Omental fat pad (tissue), 3 donors: ENCODE measurements at regions not wholly inside any gene's neighbourhood (a gene's known extent, or its start where the extent isn't known, plus 50 kb on each side); places are given as distances from the start of the nearest gene placed in this dataset.
"Not testable (repeated sequence)": the region's sequence is repeated elsewhere in the genome, so short reads cannot be mapped to it uniquely, and the experiment has no call there.

Experiments
- ATAC-seq: fragments of 150-250 bp; one replicate; pipeline ENCODE4 v1.9.1; 2016; ENCODE audit warnings: mild to moderate bottlenecking, moderate library complexity; ENCODE audit not compliant: low FRiP score
- DNase-seq: peaks from one replicate; pipeline ENCODE4 v3.0.0-alpha.2; 2019; ENCODE audit warnings: low spot score
- CTCF ChIP-seq, 3 donors: fragments of 450-650 bp; IDR thresholded peaks; one replicate each; pipeline ENCODE4 v1.5.1; 2016 to 2017; ENCODE audit warnings: antibody characterized with exemption in 3 of 3, mild to moderate bottlenecking in 3 of 3, moderate library complexity in 2 of 3

- DNase-seq (no peak), ATAC-seq (peak; percentile 89)
- TF ChIP-seq CTCF (IDR thresholded peaks at IDR 0.05), result no peak
These were observed 254.7 kb upstream of the SGCG start for GRCh38 chr13:22925881-22926747.

- ATAC-seq, result peak; percentile 45
- TF ChIP-seq CTCF (IDR thresholded peaks at IDR 0.05), result no peak
- DNase-seq, result no peak
These were observed 253.9 kb upstream of the SGCG start for GRCh38 chr13:22926748-22927400.

GRCh38 chr13:22927845-22928244 lies 252.9 kb upstream of the SGCG start:
- not testable (repeated sequence) for DNase-seq, ATAC-seq

- TF ChIP-seq CTCF (IDR thresholded peaks at IDR 0.05), result no peak
- DNase-seq (no peak), ATAC-seq (no peak)
These were observed 251.2 kb upstream of the SGCG start for GRCh38 chr13:22929381-22930126.

- no peak for TF ChIP-seq CTCF (IDR thresholded peaks at IDR 0.05)
- ATAC-seq (no peak), DNase-seq (no peak)
These were observed 249.2 kb upstream of the SGCG start for GRCh38 chr13:22931576-22931975.

GRCh38 chr13:22932632-22933412 lies 248.0 kb upstream of the SGCG start:
- DNase-seq, ATAC-seq: not testable (repeated sequence)

GRCh38 chr13:22933571-22934181 lies 247.1 kb upstream of the SGCG start:
- ATAC-seq, result no peak
- DNase-seq, result no peak
- TF ChIP-seq CTCF (IDR thresholded peaks at IDR 0.05), result no peak
